Activated CD8-positive, alpha-beta T cell treated with anti-CD3 and anti-CD28 coated beads, Interleukin-2, amount 10 ng/mL, durations not matched to agents 7 days and 5 days (primary cell): ENCODE measurements at regions not wholly inside any gene's neighbourhood (a gene's known extent, or its start where the extent isn't known, plus 50 kb on each side); places are given as distances from the start of the nearest gene placed in this dataset.

Experiments
- ATAC-seq: fragments of 150-1000 bp; cut with Tn5 transposase; one replicate; pipeline ENCODE4 v1.10.0; 2021; ENCODE audit warnings: moderate library complexity
- CTCF ChIA-PET: fragments of 350-600 bp; sonication (Branson Sonifier 250); formaldehyde crosslinking; loops from one replicate; lab custom pipeline; 2021; ENCODE audit warnings: antibody characterized with exemption; lab: Charles Lee
- POLR2A ChIA-PET: fragments of 350-600 bp; sonication (Branson Sonifier 250); formaldehyde crosslinking; loops from one replicate; lab custom pipeline; 2021; ENCODE audit warnings: antibody characterized with exemption; lab: Charles Lee
- DNase-seq: peaks from one replicate; pipeline ENCODE4 v3.0.0-alpha.2; 2020
- H3K27ac Mint-ChIP-seq: one replicate; pipeline ENCODE4 v1.8.0; 2021; ENCODE audit warnings: mild to moderate bottlenecking, mixed read lengths
- H3K27me3 Mint-ChIP-seq: one replicate; pipeline ENCODE4 v1.8.0; 2021; ENCODE audit warnings: low read depth, mixed read lengths
- H3K36me3 Mint-ChIP-seq: one replicate; pipeline ENCODE4 v1.8.0; 2021; ENCODE audit warnings: low read depth, mixed read lengths
- H3K4me1 Mint-ChIP-seq: one replicate; pipeline ENCODE4 v1.8.0; 2021; ENCODE audit warnings: low read depth, mixed read lengths
- H3K4me3 Mint-ChIP-seq: one replicate; pipeline ENCODE4 v1.8.0; 2021; ENCODE audit warnings: mild to moderate bottlenecking, mixed read lengths
- H3K9me3 Mint-ChIP-seq: one replicate; pipeline ENCODE4 v1.8.0; 2022; ENCODE audit warnings: mixed read lengths; ENCODE audit not compliant: insufficient read depth

DNA sequence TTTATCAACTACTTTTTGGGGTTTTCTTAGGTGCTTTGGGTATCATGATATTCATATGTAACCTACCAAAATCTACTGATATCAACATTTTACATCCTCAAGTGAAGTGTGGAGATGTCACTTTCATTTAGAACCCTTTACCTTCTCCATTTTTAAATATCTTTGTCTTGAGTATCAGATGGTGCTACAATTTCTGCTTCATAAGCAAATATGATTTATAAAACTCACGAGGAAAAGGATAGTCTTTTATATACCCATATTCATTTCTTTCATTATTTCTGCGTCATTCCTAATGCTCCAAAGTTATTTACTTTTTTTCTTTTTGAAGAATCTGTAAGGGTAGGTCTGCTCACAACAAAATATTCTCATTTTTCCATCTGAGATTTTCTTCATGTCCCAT, 991.7 kb downstream of the CDH11 start:
- H3K27me3 Mint-ChIP-seq, result no peaks in the 10 kb centered on the region
- no peak overlapping the region for H3K4me3 Mint-ChIP-seq
- H3K36me3 Mint-ChIP-seq, result no peaks in the 10 kb centered on the region
- POLR2A ChIA-PET, result no interaction called here
- DNase-seq, result no peak
- H3K9me3 Mint-ChIP-seq, result peaks cover 12% of the 10 kb centered on the region
- ATAC-seq, result no peak
- CTCF ChIA-PET, result no interaction called here
- no peaks in the 10 kb centered on the region for H3K4me1 Mint-ChIP-seq
- no peak overlapping the region for H3K27ac Mint-ChIP-seq

DNA sequence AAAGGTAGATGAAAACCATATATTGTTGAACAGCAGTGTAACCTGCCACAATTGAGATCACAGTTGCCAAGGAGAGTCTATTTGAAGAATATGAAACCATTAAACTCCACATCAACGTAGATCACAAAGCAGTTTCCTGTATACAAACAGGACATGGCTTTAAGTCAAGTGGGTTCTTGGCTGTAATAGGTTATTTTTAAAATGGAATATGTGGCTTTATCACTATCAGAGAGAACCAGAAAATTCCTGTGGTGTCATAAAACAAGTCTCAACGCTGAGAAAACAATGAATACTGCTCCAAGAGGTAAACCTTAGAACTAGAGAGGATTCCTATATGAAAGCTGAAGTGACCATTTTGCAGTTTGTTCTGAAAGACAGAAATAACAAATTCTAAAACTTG, 999.7 kb downstream of the CDH11 start:
- no peaks in the 10 kb centered on the region for H3K27me3 Mint-ChIP-seq
- no peak overlapping the region for H3K27ac Mint-ChIP-seq
- H3K9me3 Mint-ChIP-seq, result peaks cover 11% of the 10 kb centered on the region
- ChIA-PET POLR2A (no interaction called here), CTCF (no interaction called here)
- no peaks in the 10 kb centered on the region for H3K4me1 Mint-ChIP-seq
- ATAC-seq, result no peak
- no peak for DNase-seq
- no peaks in the 10 kb centered on the region for H3K36me3 Mint-ChIP-seq
- H3K4me3 Mint-ChIP-seq, result no peak overlapping the region

- no peaks in the 10 kb centered on the region for H3K36me3 Mint-ChIP-seq
- H3K27ac Mint-ChIP-seq, result no peak overlapping the region
- ChIA-PET POLR2A (no interaction called here), CTCF (no interaction called here)
- no peaks in the 10 kb centered on the region for H3K27me3 Mint-ChIP-seq
- no peak for ATAC-seq
- DNase-seq, result no peak
- H3K4me1 Mint-ChIP-seq, result no peaks in the 10 kb centered on the region
- H3K4me3 Mint-ChIP-seq, result no peak overlapping the region
- peaks cover 7% of the 10 kb centered on the region for H3K9me3 Mint-ChIP-seq
These were observed 1000.4 kb downstream of the CDH11 start for GRCh38 chr16:64121473-64121872.

- Mint-ChIP-seq H3K27me3 (no peaks in the 10 kb centered on the region), H3K4me1 (no peaks in the 10 kb centered on the region), H3K27ac (no peak overlapping the region), H3K4me3 (no peak overlapping the region), H3K9me3 (peaks cover 5% of the 10 kb centered on the region), H3K36me3 (no peaks in the 10 kb centered on the region)
- no peak for DNase-seq
- ChIA-PET CTCF (no interaction called here), POLR2A (no interaction called here)
- ATAC-seq, result no peak
These were observed 1005.7 kb downstream of the CDH11 start for GRCh38 chr16:64116151-64116550.

GRCh38 chr16:64109241-64109640, 1012.6 kb downstream of the CDH11 start:
- no peaks in the 10 kb centered on the region for H3K4me1 Mint-ChIP-seq
- peaks cover 4% of the 10 kb centered on the region for H3K9me3 Mint-ChIP-seq
- H3K36me3 Mint-ChIP-seq, result no peaks in the 10 kb centered on the region
- no peak for DNase-seq
- H3K27ac Mint-ChIP-seq, result no peak overlapping the region
- CTCF ChIA-PET, result no interaction called here
- no peaks in the 10 kb centered on the region for H3K27me3 Mint-ChIP-seq
- H3K4me3 Mint-ChIP-seq, result no peak overlapping the region
- no peak for ATAC-seq
- POLR2A ChIA-PET, result no interaction called here

DNA sequence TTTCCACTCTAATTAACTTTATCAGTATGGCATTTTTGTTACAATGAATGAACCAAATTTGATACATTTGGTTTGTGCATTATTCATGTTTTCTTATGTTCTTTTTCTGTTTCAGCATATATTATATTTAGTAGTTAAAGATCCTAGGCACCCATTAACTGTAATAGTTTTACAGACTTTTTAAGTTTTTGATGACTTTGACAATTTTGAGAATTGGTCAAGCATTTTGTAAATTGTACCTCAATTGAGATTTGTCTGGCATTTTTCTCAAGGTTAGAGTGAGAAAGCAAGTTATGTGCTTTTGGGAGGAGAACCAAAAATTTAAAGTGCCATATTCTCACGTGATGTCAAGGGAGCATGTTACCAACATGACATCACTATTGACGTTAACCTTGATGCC, 1019.2 kb downstream of the CDH11 start:
- ATAC-seq (no peak), DNase-seq (no peak)
- ChIA-PET POLR2A (no interaction called here), CTCF (no interaction called here)
- Mint-ChIP-seq H3K4me3 (no peak overlapping the region), H3K4me1 (no peaks in the 10 kb centered on the region), H3K27me3 (no peaks in the 10 kb centered on the region), H3K36me3 (no peaks in the 10 kb centered on the region), H3K9me3 (peaks cover 4% of the 10 kb centered on the region), H3K27ac (no peak overlapping the region)

DNA sequence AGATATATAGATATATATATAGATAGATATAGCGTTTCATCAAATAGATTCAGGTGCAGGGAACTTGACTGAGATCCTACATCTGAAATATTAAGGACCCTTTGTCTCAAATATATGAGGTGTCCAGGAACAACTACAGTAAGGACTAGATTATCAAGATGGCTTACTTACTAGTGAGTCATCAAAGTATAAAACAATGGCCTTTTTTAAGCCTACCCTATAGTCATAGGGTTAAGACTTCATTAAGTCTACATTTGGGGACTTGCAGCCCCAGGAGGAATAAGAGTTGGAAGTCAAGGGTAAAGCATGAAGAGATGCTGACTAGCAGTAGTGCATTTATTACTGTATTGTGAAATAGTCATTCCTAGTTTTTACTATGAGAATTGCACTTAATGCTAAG, 1023.4 kb downstream of the CDH11 start:
- Mint-ChIP-seq H3K4me3 (no peak overlapping the region), H3K9me3 (no peaks in the 10 kb centered on the region), H3K36me3 (no peaks in the 10 kb centered on the region), H3K27ac (no peak overlapping the region), H3K27me3 (no peaks in the 10 kb centered on the region), H3K4me1 (no peaks in the 10 kb centered on the region)
- ATAC-seq (no peak), DNase-seq (no peak)
- CTCF ChIA-PET, result no interaction called here
- POLR2A ChIA-PET, result no interaction called here

DNA sequence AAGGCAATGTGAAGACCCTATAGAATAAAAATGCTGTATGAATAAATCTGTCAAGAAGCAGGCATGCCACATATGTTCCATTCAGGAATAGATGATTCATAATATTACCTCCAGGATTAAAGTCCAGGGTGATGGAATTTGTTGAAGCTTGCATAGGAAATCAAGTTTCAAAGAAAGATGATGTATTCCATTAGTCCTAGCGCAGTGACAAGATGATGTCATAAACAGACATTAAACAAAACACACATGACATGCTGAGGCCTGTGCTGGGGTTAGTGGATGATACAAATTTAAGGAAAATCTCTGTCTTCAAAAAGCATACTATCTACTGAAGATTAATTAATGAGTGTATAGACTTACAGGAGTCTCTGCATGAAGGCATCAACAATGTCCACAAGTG, 1025.2 kb downstream of the CDH11 start:
- Mint-ChIP-seq H3K36me3 (no peaks in the 10 kb centered on the region), H3K4me1 (no peaks in the 10 kb centered on the region), H3K27me3 (no peaks in the 10 kb centered on the region), H3K27ac (no peak overlapping the region), H3K9me3 (no peaks in the 10 kb centered on the region), H3K4me3 (no peak overlapping the region)
- ChIA-PET POLR2A (no interaction called here), CTCF (no interaction called here)
- ATAC-seq (no peak), DNase-seq (no peak)

DNA sequence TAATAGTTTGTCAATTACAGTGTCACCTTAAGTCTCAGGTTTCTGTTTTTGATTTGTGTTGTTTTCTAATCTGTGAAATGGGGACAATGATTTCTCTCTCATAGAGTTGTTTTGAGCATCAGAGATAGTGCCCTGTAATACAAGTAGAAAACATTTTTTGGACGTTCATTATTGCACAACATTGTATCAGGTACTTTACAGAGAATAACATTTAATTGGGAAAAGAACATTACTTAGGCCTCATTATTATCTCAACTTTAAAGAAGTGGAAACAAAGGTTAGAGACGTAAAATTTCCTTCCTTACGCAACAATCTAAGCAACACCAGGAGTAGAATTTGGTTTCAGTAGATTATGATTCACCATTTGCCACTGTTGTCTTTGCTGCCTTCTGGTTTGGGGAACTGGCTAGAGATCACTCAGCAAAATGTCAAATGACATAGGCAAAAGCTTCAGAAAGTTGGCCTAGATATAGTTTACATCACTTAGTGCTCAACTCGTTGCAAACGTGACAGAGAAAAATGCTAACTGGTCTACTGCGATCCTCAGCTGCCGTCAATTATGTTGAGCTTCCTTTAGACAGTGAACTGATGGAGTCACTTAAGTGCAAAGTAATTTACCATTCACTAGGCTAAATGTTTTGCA, 1026.8 kb downstream of the CDH11 start:
- ChIA-PET POLR2A (no interaction called here), CTCF (no interaction called here)
- no peak overlapping the region for H3K4me3 Mint-ChIP-seq
- no peaks in the 10 kb centered on the region for H3K9me3 Mint-ChIP-seq
- no peaks in the 10 kb centered on the region for H3K27me3 Mint-ChIP-seq
- no peaks in the 10 kb centered on the region for H3K36me3 Mint-ChIP-seq
- DNase-seq, result no peak
- H3K4me1 Mint-ChIP-seq, result no peaks in the 10 kb centered on the region
- no peak for ATAC-seq
- no peak overlapping the region for H3K27ac Mint-ChIP-seq

GRCh38 chr16:64094181-64094965, 1027.5 kb downstream of the CDH11 start:
- ChIA-PET POLR2A (no interaction called here), CTCF (no interaction called here)
- Mint-ChIP-seq H3K27me3 (no peaks in the 10 kb centered on the region), H3K27ac (no peak overlapping the region), H3K4me1 (no peaks in the 10 kb centered on the region), H3K9me3 (no peaks in the 10 kb centered on the region), H3K4me3 (no peak overlapping the region), H3K36me3 (no peaks in the 10 kb centered on the region)
- ATAC-seq (no peak), DNase-seq (no peak)

- Mint-ChIP-seq H3K27me3 (no peaks in the 10 kb centered on the region), H3K36me3 (no peaks in the 10 kb centered on the region), H3K4me3 (no peak overlapping the region), H3K27ac (no peak overlapping the region), H3K9me3 (no peaks in the 10 kb centered on the region), H3K4me1 (no peaks in the 10 kb centered on the region)
- ChIA-PET CTCF (no interaction called here), POLR2A (no interaction called here)
- DNase-seq, result no peak
- ATAC-seq, result no peak
These were observed 1029.6 kb downstream of the CDH11 start for GRCh38 chr16:64092271-64092670.

- Mint-ChIP-seq H3K36me3 (no peaks in the 10 kb centered on the region), H3K4me1 (no peaks in the 10 kb centered on the region), H3K27me3 (no peaks in the 10 kb centered on the region), H3K4me3 (no peak overlapping the region), H3K27ac (no peak overlapping the region), H3K9me3 (peaks cover 5% of the 10 kb centered on the region)
- no peak for ATAC-seq
- ChIA-PET CTCF (no interaction called here), POLR2A (no interaction called here)
- DNase-seq, result no peak
These were observed 1031.5 kb downstream of the CDH11 start for GRCh38 chr16:64090327-64090726.
